ENCODE measurements at regions not wholly inside any gene's neighbourhood (a gene's known extent, or its start where the extent isn't known, plus 50 kb on each side); places are given as distances from the start of the nearest gene placed in this dataset. TPM values are rescaled to one million over a fixed set of nuclear protein-coding genes. Genes with fewer than 3 reads are reported as not detected.

GRCh38 chr3:118846176-118846575 is 188.5 kb downstream of the IGSF11 start:
- no peak for DNase-seq
- TF ChIP-seq CTCF (IDR thresholded peaks at IDR 0.05) = no peak
- intact Hi-C loops (cut with DNase I, micrococcal nuclease) = no loop called here
- H3K27me3 Mint-ChIP-seq = no peaks in the 10 kb centered on the region
- ChIA-PET POLR2A (no interaction called here), CTCF (no interaction called here)
- no peak overlapping the region for H3K4me3 ChIP-seq (ENCODE audit: low read length)
- H3K27me3 ChIP-seq (ENCODE audit: control insufficient read depth in 1 of 2, insufficient read depth in 2 of 2, low read length in 2 of 2) = no peaks in the 10 kb centered on the region
- H3K36me3 ChIP-seq (ENCODE audit: insufficient read depth, low read length) = no peaks in the 10 kb centered on the region
- H3K36me3 Mint-ChIP-seq (ENCODE audit: low read depth) = no peaks in the 10 kb centered on the region
- H3K9me3 ChIP-seq (ENCODE audit: control insufficient read depth in 1 of 2, insufficient read depth in 1 of 2, low read length in 2 of 2) = peaks cover 7 to 24% of the 10 kb centered on the region in 2 experiments
- H3K4me1 Mint-ChIP-seq (ENCODE audit: low read depth) = no peaks in the 10 kb centered on the region
- H3K9me3 Mint-ChIP-seq = peaks cover 5% of the 10 kb centered on the region
- peaks cover under 1% of the 10 kb centered on the region for H3K4me1 ChIP-seq (ENCODE audit: insufficient read depth, low read length)
- no peak overlapping the region for H3K27ac Mint-ChIP-seq
- no peak overlapping the region for H3K27ac ChIP-seq (ENCODE audit: low read depth in 1 of 2, low read length in 2 of 2)
- no peak for ATAC-seq (ENCODE audit: poor library complexity)
- H3K4me3 Mint-ChIP-seq = no peak overlapping the region

Small RNA genes lying in the stretch of these regions (microRNA-seq; reads per million reads assigned to microRNA genes)
- gene MIR4447 (ENCODE audit: borderline microRNAs expressed, borderline replicate concordance) = not detected

Data from CD4-positive, alpha-beta T cell (primary cell).